Esophagus squamous epithelium (tissue), 4 donors: ENCODE measurements at regions not wholly inside any gene's neighbourhood (a gene's known extent, or its start where the extent isn't known, plus 50 kb on each side); places are given as distances from the start of the nearest gene placed in this dataset.
"Not testable (repeated sequence)": the region's sequence is repeated elsewhere in the genome, so short reads cannot be mapped to it uniquely, and the experiment has no call there.

Source experiments
- CTCF ChIP-seq, 6 experiments: fragments of 450-650 bp in 4 of 6; fragments of 200-600 bp in 2 of 6; sonication (generic) in 2 of 6; IDR thresholded peaks; one replicate each; pipeline ENCODE4 v1.5.1; 2016 to 2019; ENCODE audit warnings: antibody characterized with exemption in 6 of 6, mild to moderate bottlenecking in 4 of 6, moderate library complexity in 4 of 6
- POLR2A ChIP-seq, 4 donors: fragments of 450-650 bp; IDR thresholded peaks; one replicate each; pipeline ENCODE4 v1.6.1; 2017; ENCODE audit warnings: antibody characterized with exemption in 4 of 4, mild to moderate bottlenecking in 4 of 4, moderate library complexity in 3 of 4

- not testable (repeated sequence) for TF ChIP-seq CTCF, POLR2A (IDR thresholded peaks at IDR 0.05)
Measured at GRCh38 chr7:150193866-150194265, 129.3 kb upstream of the LRRC61 start.
